Keratinocyte (primary cell): ENCODE measurements at regions not wholly inside any gene's neighbourhood (a gene's known extent, or its start where the extent isn't known, plus 50 kb on each side); places are given as distances from the start of the nearest gene placed in this dataset.

Source experiments
- DNase-seq: peaks from one replicate; pipeline ENCODE4 v3.0.0-alpha.2; 2011; ENCODE audit warnings: low read depth, missing footprints, low spot score
- FAIRE-seq: peaks from 2 replicates; lab custom pipeline; 2011; peaks lifted over from hg19 to GRCh38; lab: Jason Lieb, UNC
- H2AFZ ChIP-seq: 2 replicates; pipeline ENCODE4 v1.6.0; 2012; ENCODE audit warnings: low read length, control low read depth, inconsistent platforms; ENCODE audit not compliant: control insufficient read depth
- H3K27ac ChIP-seq: 2 replicates; pipeline ENCODE4 v1.5.1; 2011; ENCODE audit warnings: low read length; ENCODE audit not compliant: control insufficient read depth, insufficient read depth
- H3K27me3 ChIP-seq: 3 replicates; pipeline ENCODE4 v1.6.0; 2011; ENCODE audit warnings: low read length; ENCODE audit not compliant: control insufficient read depth, insufficient read depth; ENCODE audit errors: extremely low read depth
- H3K36me3 ChIP-seq, 2 experiments: 2 replicates in 1 of 2; 3 replicates in 1 of 2; pipeline ENCODE4 v1.5.1; 2011; ENCODE audit warnings: low read length in 2 of 2, mild to moderate bottlenecking in 1 of 2; ENCODE audit not compliant: control insufficient read depth in 2 of 2, insufficient read depth in 2 of 2; ENCODE audit errors: extremely low read depth in 1 of 2
- H3K4me1 ChIP-seq: 3 replicates; pipeline ENCODE4 v1.5.1; 2011; ENCODE audit warnings: low read length; ENCODE audit not compliant: control insufficient read depth, insufficient read depth; ENCODE audit errors: extremely low read depth
- H3K4me2 ChIP-seq: 3 replicates; pipeline ENCODE4 v1.6.0; 2011; ENCODE audit warnings: low read depth, low read length; ENCODE audit not compliant: control insufficient read depth, insufficient read depth; ENCODE audit errors: extremely low read depth
- H3K4me3 ChIP-seq, 3 experiments: fragments of 200-600 bp in 1 of 3; sonication (generic) in 1 of 3; 2 replicates in 2 of 3; 3 replicates in 1 of 3; pipeline ENCODE4 v1.5.1; 2011 to 2016; ENCODE audit warnings: low read length in 3 of 3, mild to moderate bottlenecking in 3 of 3, control low read depth in 2 of 3, inconsistent platforms in 1 of 3, low read depth in 1 of 3, mixed read lengths in 1 of 3, mixed run types in 1 of 3, moderate library complexity in 1 of 3; ENCODE audit not compliant: control insufficient read depth in 2 of 3, insufficient read depth in 2 of 3; ENCODE audit errors: extremely low read depth in 1 of 3
- H3K79me2 ChIP-seq: 2 replicates; pipeline ENCODE4 v1.6.0; 2012; ENCODE audit warnings: low read length; ENCODE audit not compliant: control insufficient read depth, insufficient read depth
- H3K9ac ChIP-seq: 3 replicates; pipeline ENCODE4 v1.6.0; 2011; ENCODE audit warnings: low read length; ENCODE audit not compliant: control insufficient read depth, insufficient read depth; ENCODE audit errors: extremely low read depth
- H3K9me1 ChIP-seq: 3 replicates; pipeline ENCODE4 v1.6.0; 2011; ENCODE audit warnings: low read length; ENCODE audit not compliant: control insufficient read depth, insufficient read depth; ENCODE audit errors: extremely low read depth
- H3K9me3 ChIP-seq: 2 replicates; pipeline ENCODE4 v1.5.1; 2012; ENCODE audit warnings: low read depth, low read length; ENCODE audit not compliant: control insufficient read depth
- H4K20me1 ChIP-seq: 3 replicates; pipeline ENCODE4 v1.6.0; 2011; ENCODE audit warnings: low read length; ENCODE audit not compliant: control insufficient read depth, insufficient read depth; ENCODE audit errors: extremely low read depth
- CTCF ChIP-seq, 3 experiments: IDR thresholded peaks in 1 of 3; conservative IDR thresholded peaks in 1 of 3; optimal IDR thresholded peaks in 1 of 3; 2 replicates in 2 of 3; 3 replicates in 1 of 3; pipeline versions ENCODE3 to v1.5.1; 2011; ENCODE audit warnings: low read length in 3 of 3, mild to moderate bottlenecking in 3 of 3, moderate library complexity in 2 of 3, control low read depth in 1 of 3, inconsistent platforms in 1 of 3; ENCODE audit not compliant: insufficient read depth in 2 of 3; ENCODE audit errors: extremely low read depth in 1 of 3
- EZH2 ChIP-seq: IDR thresholded peaks from one replicate; pipeline ENCODE4 v1.6.1; 2012; ENCODE audit warnings: inconsistent platforms, mild to moderate bottlenecking, low read length, moderate library complexity
- dilution Hi-C: fragments of 300-500 bp; cut with MboI; formaldehyde crosslinking; loops from one replicate; pipeline ENCODE4 v1.7.0; 2020; ENCODE audit warnings: low sequenced_read_pairs; ENCODE audit not compliant: extremely low pct_ligation_motif_present

GRCh38 chr1:157231846-157232525 is 93.8 kb upstream of the ETV3 start:
- no peaks in the 10 kb centered on the region for H3K9me1 ChIP-seq
- H4K20me1 ChIP-seq: no peaks in the 10 kb centered on the region
- no peaks in the 10 kb centered on the region for H3K36me3 ChIP-seq
- no peaks in the 10 kb centered on the region for H3K79me2 ChIP-seq
- FAIRE-seq: no peak
- dilution Hi-C loops: no loop called here
- H2AFZ ChIP-seq: no peak overlapping the region
- no peak for TF ChIP-seq EZH2
- TF ChIP-seq CTCF (optimal IDR thresholded peaks at IDR 0.05 in 1 of 3, IDR thresholded peaks at IDR 0.05 in 1 of 3, conservative IDR thresholded peaks at IDR 0.05 in 1 of 3; ENCODE audit: extremely low read depth in 1 of 3, insufficient read depth in 2 of 3, low read length in 3 of 3): no peak
- H3K4me1 ChIP-seq: no peaks in the 10 kb centered on the region
- no peaks in the 10 kb centered on the region for H3K9me3 ChIP-seq
- no peak overlapping the region for H3K27ac ChIP-seq
- H3K27me3 ChIP-seq: no peaks in the 10 kb centered on the region
- no peak overlapping the region for H3K9ac ChIP-seq
- no peak overlapping the region for H3K4me3 ChIP-seq
- DNase-seq: no peak
- H3K4me2 ChIP-seq: no peak overlapping the region

- no peaks in the 10 kb centered on the region for H3K27me3 ChIP-seq
- FAIRE-seq (no peak), DNase-seq (no peak)
- no peaks in the 10 kb centered on the region for H3K9me1 ChIP-seq
- H3K9ac ChIP-seq: no peak overlapping the region
- no peaks in the 10 kb centered on the region for H3K79me2 ChIP-seq
- H3K4me2 ChIP-seq: no peak overlapping the region
- H3K4me3 ChIP-seq: no peak overlapping the region
- H4K20me1 ChIP-seq: no peaks in the 10 kb centered on the region
- H3K9me3 ChIP-seq: no peaks in the 10 kb centered on the region
- no peak overlapping the region for H3K27ac ChIP-seq
- H3K4me1 ChIP-seq: no peaks in the 10 kb centered on the region
- dilution Hi-C loops: no loop called here
- TF ChIP-seq EZH2 (no peak), CTCF (optimal IDR thresholded peaks at IDR 0.05 in 1 of 3, IDR thresholded peaks at IDR 0.05 in 1 of 3, conservative IDR thresholded peaks at IDR 0.05 in 1 of 3; ENCODE audit: extremely low read depth in 1 of 3, insufficient read depth in 2 of 3, low read length in 3 of 3) (no peak)
- no peak overlapping the region for H2AFZ ChIP-seq
- H3K36me3 ChIP-seq: no peaks in the 10 kb centered on the region
Observed at GRCh38 chr1:157230500-157230899, 92.3 kb upstream of the ETV3 start.
